HEK293 (cell line): ENCODE measurements at regions not wholly inside any gene's neighbourhood (a gene's known extent, or its start where the extent isn't known, plus 50 kb on each side); places are given as distances from the start of the nearest gene placed in this dataset.

Experiments used
- BCL11B ChIP-seq: fragments of 450-650 bp; formaldehyde crosslinking; IDR thresholded peaks from 2 replicates; pipeline ENCODE4 v1.5.1; 2016; ENCODE audit warnings: low read depth, missing biosample characterization, missing genetic modification characterization
- BCL6B ChIP-seq: fragments of 450-650 bp; formaldehyde crosslinking; IDR thresholded peaks from 2 replicates; pipeline ENCODE4 v1.5.1; 2017; ENCODE audit warnings: missing biosample characterization, missing genetic modification characterization
- GLI4 ChIP-seq: fragments of 450-650 bp; formaldehyde crosslinking; IDR thresholded peaks from 2 replicates; pipeline ENCODE4 v1.5.1; 2016; ENCODE audit warnings: missing biosample characterization, missing genetic modification characterization
- GLIS2 ChIP-seq: fragments of 450-650 bp; formaldehyde crosslinking; IDR thresholded peaks from 2 replicates; pipeline ENCODE4 v1.5.1; 2016; ENCODE audit warnings: missing biosample characterization, missing genetic modification characterization
- HOXD13 ChIP-seq: sonication (generic); formaldehyde crosslinking; IDR thresholded peaks from 2 replicates; pipeline ENCODE4 v1.8.0; 2022; ENCODE audit warnings: missing genetic modification reagents, borderline replicate concordance
- REPIN1 ChIP-seq: fragments of 450-650 bp; formaldehyde crosslinking; IDR thresholded peaks from 2 replicates; pipeline ENCODE4 v1.5.1; 2017; ENCODE audit warnings: missing biosample characterization, missing genetic modification characterization, low read depth
- SCRT1 ChIP-seq: fragments of 450-650 bp; formaldehyde crosslinking; IDR thresholded peaks from 2 replicates; pipeline ENCODE4 v1.5.1; 2016; ENCODE audit warnings: missing biosample characterization, missing genetic modification characterization, borderline replicate concordance
- WT1 ChIP-seq: fragments of 450-650 bp; formaldehyde crosslinking; IDR thresholded peaks from 2 replicates; pipeline ENCODE4 v1.5.1; 2016; ENCODE audit warnings: missing biosample characterization, missing genetic modification characterization
- ZBTB17 ChIP-seq: fragments of 450-650 bp; formaldehyde crosslinking; IDR thresholded peaks from 2 replicates; pipeline ENCODE4 v1.5.1; 2016; ENCODE audit warnings: missing biosample characterization, missing genetic modification characterization
- ZBTB20 ChIP-seq: fragments of 450-650 bp; formaldehyde crosslinking; IDR thresholded peaks from 2 replicates; pipeline ENCODE4 v1.5.1; 2016; ENCODE audit warnings: missing biosample characterization, missing genetic modification characterization
- ZBTB21 ChIP-seq: fragments of 450-650 bp; formaldehyde crosslinking; IDR thresholded peaks from 2 replicates; pipeline ENCODE4 v1.5.1; 2017; ENCODE audit warnings: missing biosample characterization, missing genetic modification characterization
- ZBTB44 ChIP-seq: fragments of 450-650 bp; IDR thresholded peaks from 2 replicates; pipeline ENCODE4 v1.5.1; 2018; ENCODE audit warnings: missing biosample characterization, mild to moderate bottlenecking, missing genetic modification characterization
- ZBTB6 ChIP-seq: fragments of 450-650 bp; formaldehyde crosslinking; IDR thresholded peaks from 2 replicates; pipeline ENCODE4 v1.5.1; 2017; ENCODE audit warnings: missing biosample characterization, missing genetic modification characterization
- ZNF10 ChIP-seq: fragments of 450-650 bp; formaldehyde crosslinking; IDR thresholded peaks from 2 replicates; pipeline ENCODE4 v1.5.1; 2017; ENCODE audit warnings: missing biosample characterization, missing genetic modification characterization
- ZNF138 ChIP-seq: fragments of 450-650 bp; formaldehyde crosslinking; IDR thresholded peaks from 2 replicates; pipeline ENCODE4 v1.5.1; 2016; ENCODE audit warnings: missing biosample characterization, missing genetic modification characterization, borderline replicate concordance
- ZNF175 ChIP-seq: fragments of 450-650 bp; formaldehyde crosslinking; IDR thresholded peaks from 2 replicates; pipeline ENCODE4 v1.5.1; 2016; ENCODE audit warnings: missing biosample characterization, missing genetic modification characterization
- ZNF248 ChIP-seq: fragments of 450-650 bp; formaldehyde crosslinking; IDR thresholded peaks from 2 replicates; pipeline ENCODE4 v1.5.1; 2017; ENCODE audit warnings: missing biosample characterization, missing genetic modification characterization
- ZNF280C ChIP-seq: fragments of 450-650 bp; formaldehyde crosslinking; IDR thresholded peaks from 2 replicates; pipeline ENCODE4 v1.5.1; 2016; ENCODE audit warnings: missing biosample characterization, missing genetic modification characterization
- ZNF37A ChIP-seq: fragments of 450-650 bp; IDR thresholded peaks from 2 replicates; pipeline ENCODE4 v1.5.1; 2018; ENCODE audit warnings: missing biosample characterization, missing genetic modification characterization
- ZNF391 ChIP-seq: fragments of 450-650 bp; formaldehyde crosslinking; IDR thresholded peaks from 2 replicates; pipeline ENCODE4 v1.5.1; 2016; ENCODE audit warnings: low read depth, missing biosample characterization, missing genetic modification characterization, borderline replicate concordance
- ZNF394 ChIP-seq: fragments of 450-650 bp; formaldehyde crosslinking; IDR thresholded peaks from 2 replicates; pipeline ENCODE4 v1.5.1; 2016; ENCODE audit warnings: missing biosample characterization, missing genetic modification characterization, mild to moderate bottlenecking, moderate library complexity, borderline replicate concordance
- ZNF426 ChIP-seq: fragments of 450-650 bp; formaldehyde crosslinking; IDR thresholded peaks from 2 replicates; pipeline ENCODE4 v1.5.1; 2017; ENCODE audit warnings: missing biosample characterization, missing genetic modification characterization, mild to moderate bottlenecking, inconsistent platforms, moderate library complexity
- ZNF521 ChIP-seq: fragments of 450-650 bp; formaldehyde crosslinking; IDR thresholded peaks from 2 replicates; pipeline ENCODE4 v1.5.1; 2017; ENCODE audit warnings: missing biosample characterization, mild to moderate bottlenecking, missing genetic modification characterization
- ZNF558 ChIP-seq: fragments of 450-650 bp; formaldehyde crosslinking; IDR thresholded peaks from 2 replicates; pipeline ENCODE4 v1.5.1; 2016; ENCODE audit warnings: missing biosample characterization, missing genetic modification characterization
- ZNF561 ChIP-seq: fragments of 450-650 bp; IDR thresholded peaks from 2 replicates; pipeline ENCODE4 v1.5.1; 2018; ENCODE audit warnings: missing biosample characterization, missing genetic modification characterization, borderline replicate concordance
- ZNF600 ChIP-seq: fragments of 450-650 bp; formaldehyde crosslinking; IDR thresholded peaks from 2 replicates; pipeline ENCODE4 v1.5.1; 2016; ENCODE audit warnings: missing biosample characterization, missing genetic modification characterization
- ZNF626 ChIP-seq: fragments of 450-650 bp; sonication (Bioruptor Pico); formaldehyde crosslinking; IDR thresholded peaks from 2 replicates; pipeline ENCODE4 v1.5.1; 2018; ENCODE audit warnings: missing biosample characterization, missing genetic modification characterization, inconsistent platforms
- ZNF639 ChIP-seq: fragments of 450-650 bp; formaldehyde crosslinking; IDR thresholded peaks from 2 replicates; pipeline ENCODE4 v1.5.1; 2016; ENCODE audit warnings: missing biosample characterization, missing genetic modification characterization
- ZNF76 ChIP-seq: fragments of 450-650 bp; formaldehyde crosslinking; IDR thresholded peaks from 2 replicates; pipeline ENCODE4; 2016; ENCODE audit warnings: low read depth, missing biosample characterization, missing genetic modification characterization, borderline replicate concordance
- ZNF792 ChIP-seq: fragments of 450-650 bp; formaldehyde crosslinking; IDR thresholded peaks from 2 replicates; pipeline ENCODE4 v1.5.1; 2016; ENCODE audit warnings: missing biosample characterization, missing genetic modification characterization

- TF ChIP-seq ZNF248 (tag by site-specific recombination), result no peak
- TF ChIP-seq ZNF37A (tag by site-specific recombination), result no peak
- TF ChIP-seq ZNF175 (tag by site-specific recombination), result no peak
- no peak for TF ChIP-seq ZNF521 (tag by site-specific recombination)
- no peak for TF ChIP-seq ZNF558 (tag by site-specific recombination)
- TF ChIP-seq HOXD13, result no peak
- TF ChIP-seq ZNF391 (tag by site-specific recombination), result no peak
- TF ChIP-seq ZBTB21 (tag by site-specific recombination), result peak; percentile 16; the same call in 1 of the 2 replicates
- no peak for TF ChIP-seq SCRT1 (tag by site-specific recombination)
- TF ChIP-seq BCL11B (tag by site-specific recombination), result no peak
- 0 out of 2 replicates have a peak, but pooled peaks have one; percentile 52 for TF ChIP-seq ZBTB44
- TF ChIP-seq ZNF280C, result no peak
- no peak for TF ChIP-seq ZNF426 (tag by site-specific recombination)
- peak; percentile 56 for TF ChIP-seq ZNF600 (tag by site-specific recombination)
- TF ChIP-seq ZBTB6 (tag by site-specific recombination), result no peak
- TF ChIP-seq ZNF76, result no peak
- TF ChIP-seq ZNF639, result no peak
- TF ChIP-seq BCL6B (tag by site-specific recombination), result no peak
- TF ChIP-seq ZNF792 (tag by site-specific recombination), result no peak
- TF ChIP-seq ZBTB17 (tag by site-specific recombination), result peak; percentile 78
- TF ChIP-seq ZNF138, result no peak
- peak; percentile 72; the same call in 1 of the 2 replicates for TF ChIP-seq ZNF394 (tag by site-specific recombination)
- TF ChIP-seq WT1 (tag by site-specific recombination), result no peak
- no peak for TF ChIP-seq ZNF626 (tag by site-specific recombination)
- no peak for TF ChIP-seq ZNF10 (tag by site-specific recombination)
- no peak for TF ChIP-seq GLI4 (tag by site-specific recombination)
- no peak for TF ChIP-seq REPIN1 (tag by site-specific recombination)
- no peak for TF ChIP-seq ZNF561
- peak; percentile 11; the same call in 1 of the 2 replicates for TF ChIP-seq ZBTB20 (tag by site-specific recombination)
- TF ChIP-seq GLIS2 (tag by site-specific recombination), result no peak
Observed at GRCh38 chr3:14289590-14290461, 111.2 kb downstream of the LSM3 start (continued).
